ENCODE measurements at regions not wholly inside any gene's neighbourhood (a gene's known extent, or its start where the extent isn't known, plus 50 kb on each side); places are given as distances from the start of the nearest gene placed in this dataset.
"Not testable (repeated sequence)": the region's sequence is repeated elsewhere in the genome, so short reads cannot be mapped to it uniquely, and the experiment has no call there.

DNA sequence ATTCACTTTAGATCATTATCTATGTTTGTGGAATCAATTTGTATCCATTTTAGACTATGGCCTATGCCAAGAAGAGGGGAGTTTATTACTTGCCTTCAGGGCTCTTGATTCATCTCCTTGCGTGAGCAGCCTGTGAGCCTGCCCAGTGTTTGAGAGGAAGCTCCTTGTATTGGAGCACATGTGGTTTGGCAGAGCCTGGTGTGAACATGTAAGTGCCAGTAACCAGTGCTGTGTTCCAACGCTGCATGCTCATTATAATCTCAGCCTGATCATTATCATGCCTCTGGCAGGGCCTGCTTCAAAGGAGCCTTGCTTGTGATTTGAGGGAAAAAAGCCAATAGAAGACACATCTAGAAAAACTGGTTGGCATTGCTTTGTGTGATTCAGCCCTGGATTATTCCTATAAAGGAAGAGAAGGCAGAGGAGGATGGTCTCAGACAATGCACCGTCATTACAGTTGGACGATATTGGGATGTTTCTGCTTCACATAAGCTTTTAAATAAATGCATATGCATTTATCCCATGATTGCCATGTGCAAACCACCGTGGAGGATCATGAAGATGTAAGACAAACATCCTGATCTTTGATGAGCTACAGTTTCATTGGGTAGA lies 203.4 kb upstream of the AHR start:
- DNase-seq: no peak

DNA sequence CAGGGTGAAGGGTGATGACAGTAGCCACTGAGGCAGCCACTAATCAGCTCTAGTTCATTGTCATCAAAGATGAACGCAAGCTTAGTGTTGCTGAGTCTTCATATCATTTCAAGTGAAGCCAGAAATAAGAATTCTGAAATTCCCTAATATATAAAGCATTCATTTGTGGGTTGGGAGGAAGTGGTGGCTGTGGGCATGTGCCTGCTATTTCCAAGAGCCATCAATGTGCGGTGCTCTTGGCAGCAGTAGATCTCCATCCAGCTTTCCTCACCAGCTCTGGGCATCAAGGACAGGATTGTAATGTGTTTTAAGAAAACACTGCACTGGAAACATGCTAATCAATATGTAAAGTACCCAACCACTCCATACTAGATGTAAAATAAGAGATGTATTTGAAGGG lies 202.5 kb upstream of the AHR start:
- DNase-seq: no peak

GRCh38 chr7:17097668-17098297 lies 200.7 kb upstream of the AHR start:
- DNase-seq: no peak

- no peak for DNase-seq
These were observed 199.9 kb upstream of the AHR start for GRCh38 chr7:17098515-17098914.

GRCh38 chr7:17099083-17099973 lies 199.1 kb upstream of the AHR start:
- DNase-seq: no peak

GRCh38 chr7:17099974-17100509 lies 198.4 kb upstream of the AHR start:
- DNase-seq: not testable (repeated sequence)

DNA sequence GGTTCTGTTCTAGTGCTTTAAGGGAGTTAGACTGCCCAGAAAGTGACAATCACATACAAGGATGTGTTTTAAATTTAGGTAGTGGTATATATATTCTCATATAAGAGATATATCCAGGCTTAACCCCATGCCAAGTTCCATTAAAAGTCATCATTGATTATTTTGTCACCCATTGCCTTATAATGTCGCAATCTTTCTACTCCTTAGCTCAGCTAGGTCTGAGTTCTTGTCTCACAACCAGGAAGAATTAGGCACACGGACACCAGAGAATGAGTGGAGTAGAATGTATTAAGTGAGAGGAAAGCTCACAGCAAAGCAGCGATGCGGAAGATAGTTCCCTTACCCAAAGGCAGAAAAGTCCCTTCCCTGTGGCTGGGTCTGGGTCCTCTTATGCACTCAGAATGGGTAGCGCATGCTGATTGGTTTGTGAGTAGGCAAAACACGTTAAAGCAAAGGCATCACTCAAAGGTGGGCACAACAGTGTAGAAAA lies 197.2 kb upstream of the AHR start:
- DNase-seq: no peak

DNA sequence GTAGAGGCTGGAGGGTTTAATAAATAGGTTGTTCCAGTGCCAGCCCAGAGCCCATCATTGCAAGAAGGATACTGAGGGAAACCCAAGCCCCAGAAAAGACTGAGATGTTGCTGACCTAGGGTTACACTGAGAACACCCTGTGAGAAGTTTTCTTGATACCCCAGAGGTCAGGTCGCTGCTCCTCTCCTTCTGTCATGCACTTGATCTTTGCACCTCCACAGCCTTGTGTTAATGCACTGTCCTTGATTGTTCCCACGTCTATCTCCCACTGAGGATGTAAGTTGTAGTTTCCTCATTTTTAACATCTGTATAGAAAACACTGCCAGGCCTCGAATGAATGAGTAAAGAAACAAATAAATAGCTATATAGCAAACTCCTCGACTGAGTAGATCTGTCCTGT lies 195.3 kb upstream of the AHR start:
- DNase-seq: no peak

DNA sequence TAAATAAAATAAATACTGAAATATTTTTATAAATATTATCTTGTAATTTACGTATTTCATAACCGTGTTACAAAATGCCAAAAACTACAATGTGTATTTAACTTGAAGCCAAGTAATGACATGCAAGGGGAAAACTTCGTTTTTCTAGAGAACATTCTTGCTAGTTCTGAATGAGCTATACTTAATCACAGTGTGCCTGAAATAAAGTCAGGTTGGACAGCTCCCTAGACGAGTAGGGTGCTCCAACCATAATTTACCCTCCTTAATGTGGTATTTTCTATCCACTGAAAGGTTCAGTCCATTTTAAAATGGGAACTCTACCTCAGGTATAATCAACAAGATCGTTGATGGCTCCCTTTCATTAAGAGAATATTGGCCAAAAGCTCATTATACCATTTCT lies 194.5 kb upstream of the AHR start:
- DNase-seq: no peak

DNA sequence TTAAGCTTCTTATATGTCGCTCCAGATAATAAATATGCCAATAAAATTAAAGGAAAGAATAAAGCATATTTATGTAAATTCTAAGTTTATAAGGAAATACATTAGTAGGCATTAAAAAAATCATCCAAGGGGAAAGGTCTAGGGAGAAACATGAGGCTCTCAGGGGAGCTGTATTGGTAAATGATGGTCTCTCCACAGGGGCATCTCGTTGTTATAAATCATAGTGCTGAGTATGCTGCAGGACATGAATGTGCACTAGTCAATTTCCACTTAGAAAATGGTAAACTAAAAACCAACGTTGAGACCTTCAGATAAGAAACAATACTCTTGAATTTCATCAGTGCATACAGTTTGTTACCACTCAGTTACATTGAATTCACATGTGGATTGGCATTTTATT lies 194.0 kb upstream of the AHR start:
- no peak for DNase-seq

GRCh38 chr7:17105701-17106100 lies 192.8 kb upstream of the AHR start:
- no peak for DNase-seq

DNA sequence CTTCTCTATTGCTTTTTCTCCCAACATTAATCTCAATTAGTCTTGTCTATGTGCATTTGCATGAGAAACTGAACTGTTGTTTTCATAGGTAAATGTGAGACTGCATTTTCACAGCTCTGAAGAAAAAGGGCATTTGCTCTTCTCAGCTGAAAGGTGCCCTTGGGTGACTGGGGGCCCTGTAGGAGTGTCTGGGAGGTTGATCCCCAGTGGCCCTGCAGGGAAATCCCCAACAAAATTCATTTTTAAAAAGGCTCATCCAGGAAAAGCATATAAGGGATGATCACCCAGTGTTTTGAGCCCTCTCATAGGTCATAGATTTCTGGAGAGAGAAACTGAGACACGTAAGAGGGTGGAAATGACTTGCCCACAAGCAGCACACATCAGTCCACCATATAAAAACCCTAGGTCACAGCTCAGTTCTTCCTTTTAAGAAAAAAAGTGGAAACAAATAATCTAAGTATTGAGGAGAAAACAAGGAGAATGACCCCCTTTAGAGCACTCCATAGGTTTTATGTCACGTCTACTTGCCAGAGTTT lies 190.3 kb upstream of the AHR start:
- DNase-seq: no peak

- DNase-seq: no peak
These were observed 189.4 kb upstream of the AHR start for GRCh38 chr7:17109020-17109419.

- DNase-seq: not testable (repeated sequence)
These were observed 184.7 kb upstream of the AHR start for GRCh38 chr7:17113770-17114169.

- peak; percentile 36 for DNase-seq
These were observed 180.0 kb upstream of the AHR start for GRCh38 chr7:17118412-17118811.

- no peak for DNase-seq
These were observed 177.7 kb upstream of the AHR start for GRCh38 chr7:17120756-17121155.

DNA sequence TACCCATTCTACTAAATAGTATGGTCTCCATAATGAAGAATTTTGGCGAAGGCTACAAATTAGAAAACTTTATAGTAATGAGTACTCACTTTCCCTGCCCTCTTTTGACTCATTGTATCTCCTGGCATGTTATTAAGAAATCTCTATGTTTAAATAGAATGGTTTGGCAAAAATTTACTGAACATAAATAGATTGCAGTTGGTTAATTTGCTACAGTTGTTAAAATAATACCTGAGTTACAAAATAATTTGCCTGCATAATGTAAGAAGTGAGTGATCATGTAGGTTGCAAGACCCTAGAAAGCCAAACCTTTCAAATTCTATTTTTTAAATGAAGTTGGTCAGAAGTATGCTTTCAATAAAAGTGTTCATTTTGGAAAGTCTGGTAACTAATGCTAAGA lies 176.8 kb upstream of the AHR start:
- no peak for DNase-seq

DNA sequence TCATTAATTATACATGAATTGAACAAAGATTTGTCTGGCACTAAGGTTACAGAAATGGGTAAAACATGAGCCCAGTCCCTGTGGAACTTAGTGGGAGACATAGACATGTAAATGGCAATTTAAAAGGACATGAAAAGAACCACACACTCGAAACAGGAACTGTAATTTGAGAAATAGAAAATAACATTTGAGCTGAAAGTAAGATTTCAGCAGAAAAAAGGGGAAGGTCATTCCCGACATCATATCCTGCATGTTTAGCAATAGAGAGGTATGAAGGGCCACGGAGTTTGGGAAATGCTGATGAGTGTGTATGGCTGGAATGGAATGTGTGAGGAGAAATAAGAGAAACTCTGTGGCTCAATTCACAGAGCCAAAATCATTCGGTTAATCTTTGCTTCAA lies 175.4 kb upstream of the AHR start:
- DNase-seq: no peak

GRCh38 chr7:17126413-17127268 lies 171.8 kb upstream of the AHR start:
- DNase-seq: no peak

GRCh38 chr7:17129218-17129617 lies 169.2 kb upstream of the AHR start:
- DNase-seq: no peak

DNA sequence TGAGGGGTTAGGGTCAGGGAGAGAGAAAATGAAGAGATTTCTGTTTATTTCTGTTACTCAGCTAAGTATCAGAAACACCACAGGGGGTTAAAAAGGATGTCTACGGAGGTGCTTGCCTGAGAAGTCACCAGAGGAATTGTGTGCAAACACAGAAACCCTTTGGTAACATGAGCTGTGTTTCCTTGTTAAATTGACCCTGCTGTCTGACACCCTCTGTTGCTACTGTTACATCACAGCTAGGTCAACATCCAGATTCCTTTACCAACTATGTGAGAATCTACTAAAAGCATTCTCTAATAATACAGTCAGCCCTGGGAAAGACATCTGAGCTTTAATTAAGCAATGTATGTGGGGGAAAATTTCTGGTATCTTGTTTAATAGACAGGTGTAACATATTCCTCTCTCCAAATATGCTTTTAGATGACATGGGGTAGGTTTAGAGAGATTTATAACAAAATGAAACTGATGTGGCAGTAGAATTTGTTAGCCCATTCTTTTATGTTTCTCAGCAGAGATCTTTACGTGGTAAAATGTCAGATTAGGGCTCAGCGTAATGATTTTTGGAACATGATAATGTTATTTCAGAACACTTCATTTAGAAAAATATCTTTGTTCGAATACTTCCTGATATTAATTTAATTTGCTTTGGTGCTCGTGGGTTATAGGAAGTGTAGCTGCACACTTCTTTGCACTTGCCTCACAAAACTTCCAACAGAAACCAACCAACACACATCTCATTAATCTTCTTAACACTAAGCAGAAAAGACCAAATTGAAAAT lies 168.0 kb upstream of the AHR start:
- no peak for DNase-seq

GRCh38 chr7:17131060-17131345 lies 167.4 kb upstream of the AHR start:
- no peak for DNase-seq
